ENCODE measurements at regions not wholly inside any gene's neighbourhood (a gene's known extent, or its start where the extent isn't known, plus 50 kb on each side); places are given as distances from the start of the nearest gene placed in this dataset.
"Not testable (repeated sequence)": the region's sequence is repeated elsewhere in the genome, so short reads cannot be mapped to it uniquely, and the experiment has no call there.

GRCh38 chr7:65800890-65801341, 72.0 kb upstream of the VKORC1L1 start:
- DNase-seq (ENCODE audit: low spot score), result no peak

GRCh38 chr7:65804887-65805286, 68.0 kb upstream of the VKORC1L1 start:
- DNase-seq (ENCODE audit: low spot score), result no peak

GRCh38 chr7:65807067-65807466, 65.8 kb upstream of the VKORC1L1 start:
- not testable (repeated sequence) for DNase-seq (ENCODE audit: low spot score)

- no peak for DNase-seq (ENCODE audit: low spot score)
Observed at GRCh38 chr7:65809259-65809981, 63.5 kb upstream of the VKORC1L1 start.

GRCh38 chr7:65809982-65810288, 62.9 kb upstream of the VKORC1L1 start:
- DNase-seq (ENCODE audit: low spot score), result no peak

GRCh38 chr7:65812281-65812680, 60.6 kb upstream of the VKORC1L1 start:
- no peak for DNase-seq (ENCODE audit: low spot score)

GRCh38 chr7:65814556-65815167, 58.2 kb upstream of the VKORC1L1 start:
- DNase-seq (ENCODE audit: low spot score), result not testable (repeated sequence)

GRCh38 chr7:65820287-65820950, 52.5 kb upstream of the VKORC1L1 start:
- no peak for DNase-seq (ENCODE audit: low spot score)
